ENCODE measurements at regions not wholly inside any gene's neighbourhood (a gene's known extent, or its start where the extent isn't known, plus 50 kb on each side); places are given as distances from the start of the nearest gene placed in this dataset.

GRCh38 chrX:16451334-16451733, 198.6 kb upstream of the S100G start:
- DNase-seq = no peak

GRCh38 chrX:16454926-16455325, 195.0 kb upstream of the S100G start:
- no peak for DNase-seq

DNA sequence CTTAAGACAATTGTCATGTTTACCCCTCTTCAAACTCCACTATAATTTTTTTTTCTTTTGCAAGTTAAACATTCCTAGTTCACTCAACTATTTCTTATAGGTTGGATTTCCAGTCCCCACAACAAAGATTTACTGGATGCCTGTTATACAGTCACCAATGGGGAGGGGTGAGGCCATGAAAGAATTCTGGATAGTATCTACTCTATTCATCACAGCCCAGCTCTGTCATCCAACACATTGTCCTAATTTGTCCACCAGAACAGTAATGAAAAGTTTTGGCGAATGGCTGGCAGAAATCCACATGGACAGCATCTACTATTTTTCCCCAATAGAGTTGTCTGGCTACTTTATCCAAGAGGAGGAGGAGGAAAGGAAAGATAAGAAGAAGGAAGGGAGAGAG, 192.7 kb upstream of the S100G start:
- no peak for DNase-seq

DNA sequence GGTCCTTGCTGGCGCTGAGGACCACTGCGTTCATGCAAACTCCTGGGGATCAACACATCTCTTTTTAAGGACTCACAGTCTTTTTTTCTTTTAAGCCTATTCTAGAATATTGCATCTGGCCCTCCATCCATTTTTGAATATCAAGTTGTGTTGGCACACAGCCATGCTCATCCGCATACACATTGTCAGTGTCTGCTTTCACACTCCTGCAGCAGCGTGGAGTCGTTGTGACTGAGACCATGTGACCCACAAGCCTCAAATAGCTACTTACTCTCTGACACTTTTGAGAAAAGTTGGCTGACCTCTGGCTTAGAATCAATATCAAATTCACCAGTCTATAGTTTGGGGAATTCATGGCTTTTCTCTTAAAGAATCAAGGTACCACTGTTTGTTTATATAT, 191.8 kb upstream of the S100G start:
- no peak for DNase-seq

DNA sequence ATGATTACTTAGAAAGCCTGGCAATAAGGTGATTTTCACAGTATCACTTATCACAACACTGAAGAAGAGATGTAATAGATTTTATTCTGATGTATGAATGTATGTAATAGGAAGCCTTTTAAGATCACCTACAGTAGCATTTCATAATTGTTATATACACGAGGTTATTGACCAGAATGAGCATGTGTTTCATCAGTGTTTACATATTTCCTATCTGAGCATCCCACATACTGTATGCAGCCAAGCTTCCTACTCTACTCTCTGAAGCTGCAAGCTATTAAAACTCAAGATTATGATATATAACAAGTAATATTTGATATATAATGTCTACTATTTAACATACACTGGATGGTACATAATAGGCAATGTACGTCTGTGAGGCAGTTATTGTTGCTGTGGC, 190.9 kb upstream of the S100G start:
- DNase-seq = no peak

- no peak for DNase-seq
Measured at GRCh38 chrX:16461968-16462367, 188.0 kb upstream of the S100G start.

DNA sequence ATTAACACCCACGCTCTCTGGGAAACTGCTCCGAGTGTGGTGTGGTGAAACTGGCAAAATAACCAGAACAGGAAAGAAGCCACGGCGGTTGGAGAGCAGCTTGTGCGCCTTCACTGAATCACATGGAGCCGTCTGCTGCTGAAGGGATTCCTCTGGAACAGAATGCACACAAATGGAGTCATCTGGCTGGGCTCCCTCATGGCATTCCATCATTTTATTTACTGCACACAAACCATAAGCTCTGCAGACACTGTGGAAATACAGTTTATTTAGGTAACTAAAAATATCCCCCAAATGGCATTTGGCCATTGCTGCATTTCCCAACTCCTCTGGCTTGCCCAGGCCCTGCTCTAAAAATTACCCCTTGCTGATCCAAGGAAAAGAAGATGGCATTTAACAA, 187.0 kb upstream of the S100G start:
- DNase-seq = peak; percentile 45

DNA sequence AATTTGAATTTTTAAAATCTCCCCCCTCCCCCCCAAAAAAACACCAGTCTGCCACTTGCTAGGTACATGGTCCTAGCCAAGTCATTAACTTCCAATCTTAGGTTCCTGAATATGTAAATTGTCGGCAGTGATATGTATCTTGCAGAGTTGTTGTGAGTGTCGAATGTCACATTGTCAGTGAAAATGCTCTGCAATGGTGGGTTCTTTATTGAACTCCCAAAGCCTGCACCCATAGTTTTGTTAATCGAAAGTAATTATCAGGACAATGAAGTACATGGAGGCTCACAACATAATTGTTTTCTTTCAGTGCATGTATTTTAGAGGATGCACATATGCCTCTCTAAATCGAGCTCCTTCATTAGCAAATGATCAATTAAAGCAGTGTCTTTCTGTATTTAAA, 185.6 kb upstream of the S100G start:
- no peak for DNase-seq

DNA sequence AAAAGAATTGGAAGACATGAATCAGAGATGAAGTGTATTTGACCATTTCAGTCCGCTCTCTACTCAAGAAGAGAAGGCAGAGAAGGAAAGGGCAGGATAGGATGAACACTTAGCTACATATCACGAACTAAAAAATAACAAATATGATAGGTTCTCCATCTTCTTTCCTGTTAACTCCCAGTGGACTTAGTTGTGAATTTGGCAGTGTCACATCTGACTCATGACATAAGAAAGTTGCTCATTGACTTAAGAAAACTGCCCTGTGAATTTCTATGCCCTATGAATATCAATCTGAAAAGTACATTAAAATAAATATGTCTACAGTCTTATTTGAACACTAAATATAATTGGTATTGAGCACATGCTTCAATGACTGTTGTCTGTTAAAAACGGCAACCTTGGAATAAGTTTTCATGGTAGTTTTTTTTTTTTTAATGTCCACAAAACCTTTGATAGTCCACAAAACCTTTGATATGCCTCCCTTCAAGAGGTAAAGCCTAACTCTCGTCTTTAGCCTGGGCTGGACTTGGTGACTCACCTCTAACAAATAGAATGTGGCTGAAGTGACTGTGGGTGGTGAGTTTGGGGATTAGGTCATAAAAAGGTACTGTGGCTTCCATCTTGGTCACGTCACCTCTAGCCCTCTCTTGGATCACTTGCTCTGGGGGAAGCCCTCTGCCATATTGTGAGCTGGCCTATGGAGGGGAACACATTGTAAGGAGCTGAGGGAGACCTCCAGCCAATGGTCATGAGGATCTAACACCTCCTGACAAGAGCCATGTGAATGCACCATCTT, 184.7 kb upstream of the S100G start:
- DNase-seq = no peak

DNA sequence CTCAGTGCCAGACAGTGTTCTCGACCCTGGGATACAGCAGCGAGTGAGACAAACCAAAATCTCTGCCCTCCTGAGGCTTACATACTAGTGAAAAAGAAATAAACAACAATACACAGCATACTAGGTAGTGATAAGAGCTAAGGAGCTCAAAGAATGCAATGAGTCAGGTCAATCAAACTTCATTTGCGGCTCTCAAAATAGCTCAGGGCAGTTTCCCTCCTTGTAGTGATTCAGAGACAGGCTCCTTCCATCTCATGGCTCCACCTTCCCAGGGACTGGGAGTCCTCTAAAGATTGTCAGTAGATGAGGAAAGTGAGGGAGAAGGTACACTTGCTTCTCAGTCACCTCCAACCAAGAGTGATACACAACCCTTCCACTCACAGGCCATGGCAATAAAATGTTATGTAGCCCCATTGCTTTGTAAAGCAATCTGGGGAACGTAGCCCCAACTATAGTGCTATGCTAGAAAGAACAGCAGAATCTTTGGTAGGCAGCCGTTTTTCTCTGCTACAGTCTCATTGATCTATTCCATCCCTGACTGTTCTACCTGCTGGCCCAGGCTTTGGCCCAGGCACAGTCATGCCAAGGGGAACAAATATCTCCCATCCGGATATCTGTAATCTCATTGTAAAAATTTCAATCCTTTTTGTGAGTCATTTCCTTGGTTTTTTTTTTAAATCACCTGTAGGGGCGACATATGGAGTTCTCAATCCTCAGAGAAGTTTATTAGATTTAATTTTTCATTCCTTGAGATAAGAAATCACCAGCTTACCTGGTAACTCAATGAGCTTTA, 183.1 kb upstream of the S100G start:
- peak; percentile 73 for DNase-seq

DNA sequence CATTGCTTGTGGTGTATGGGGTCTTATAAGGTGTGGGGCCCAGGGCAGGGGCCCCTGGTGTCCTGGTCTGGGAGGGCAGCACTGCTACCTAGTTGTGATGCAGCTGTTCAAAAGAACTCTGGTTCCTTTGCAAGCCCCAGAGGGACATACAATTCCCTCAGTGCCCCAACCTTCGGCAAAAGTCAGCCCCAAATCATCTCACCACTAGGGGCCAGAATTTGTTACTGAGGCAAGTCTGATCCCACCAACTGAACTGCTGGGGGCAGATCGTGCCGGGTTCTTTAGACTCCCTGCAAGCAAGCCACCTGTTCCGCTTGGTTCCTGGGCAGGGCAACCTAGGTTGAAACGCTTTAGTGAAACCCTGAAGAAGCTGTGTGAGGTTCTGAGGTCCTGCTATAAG, 180.1 kb upstream of the S100G start:
- no peak for DNase-seq

DNA sequence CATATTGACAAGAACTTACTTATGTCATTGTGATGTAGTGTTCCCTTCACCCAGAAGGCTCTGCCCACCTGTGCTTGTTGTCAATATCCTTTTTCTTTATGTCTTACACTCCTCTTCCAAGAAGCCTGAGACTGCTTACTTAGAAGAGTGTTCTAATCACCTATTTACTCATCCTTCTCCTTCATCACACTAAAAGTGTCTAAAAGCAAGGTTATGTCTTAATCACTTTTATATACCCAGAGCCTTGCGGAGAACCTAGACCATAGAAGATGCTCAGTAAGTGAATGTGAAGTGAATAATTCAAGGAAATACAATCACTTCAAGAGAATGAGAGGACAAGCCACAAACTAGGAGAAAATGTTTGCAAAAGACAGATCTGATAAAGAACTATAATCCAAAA, 177.6 kb upstream of the S100G start:
- DNase-seq = no peak

DNA sequence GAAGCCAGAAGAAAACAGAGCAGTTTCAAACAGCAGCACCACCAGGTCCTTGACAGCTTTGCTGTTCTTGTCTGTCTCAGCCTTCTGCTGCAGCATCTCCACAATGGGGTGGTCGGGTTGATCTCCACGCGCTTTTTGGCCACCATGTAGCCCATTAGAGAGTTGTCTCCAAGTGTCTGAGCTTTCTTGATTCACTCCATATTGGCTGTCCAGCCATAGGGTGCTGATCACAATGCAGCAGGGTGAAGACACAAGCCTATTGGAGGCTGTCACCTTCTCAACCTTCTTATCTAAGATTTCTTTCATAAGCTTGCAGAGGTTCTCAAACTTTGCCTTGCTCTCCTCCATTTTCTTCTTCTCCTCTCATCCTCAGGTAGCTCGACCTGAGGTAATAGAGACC, 175.4 kb upstream of the S100G start:
- DNase-seq = no peak

DNA sequence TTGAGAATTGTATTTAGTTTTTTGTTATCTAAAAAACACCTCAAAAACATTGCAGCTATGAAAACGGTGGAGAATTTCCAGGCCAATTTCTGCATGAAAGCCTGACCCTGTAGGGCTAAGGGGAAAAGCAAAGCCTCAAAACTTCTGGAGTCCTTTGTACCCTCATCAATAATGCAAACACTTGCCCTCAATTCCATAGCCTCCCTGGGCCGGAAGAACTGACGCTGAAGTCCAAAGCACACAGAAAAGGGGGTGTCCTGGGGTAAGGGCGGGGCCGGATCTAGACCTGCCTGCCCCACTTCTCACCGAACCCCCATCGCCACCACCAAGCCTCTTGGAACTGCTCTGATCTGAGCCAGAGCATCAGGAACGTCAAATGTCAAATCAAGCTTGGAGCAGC, 173.9 kb upstream of the S100G start:
- DNase-seq = no peak

DNA sequence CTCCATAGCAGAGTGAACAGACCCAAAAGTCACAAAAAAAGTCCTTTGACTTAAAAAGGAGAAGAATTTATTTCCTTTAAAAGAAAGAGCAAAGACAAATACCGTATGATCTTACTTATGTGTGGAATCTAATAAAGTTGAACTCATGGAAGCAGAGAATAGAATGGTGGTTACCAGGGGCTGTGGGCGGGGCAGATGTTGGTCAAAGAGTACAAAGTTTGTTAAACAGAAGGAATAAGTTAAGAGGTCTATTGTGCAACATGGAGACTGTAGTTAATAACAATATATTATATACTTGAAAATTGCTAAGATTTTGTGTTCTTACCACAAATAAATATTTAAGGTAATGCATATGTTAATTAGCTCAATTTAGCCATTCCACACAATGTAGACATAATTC, 173.3 kb upstream of the S100G start:
- DNase-seq = no peak

DNA sequence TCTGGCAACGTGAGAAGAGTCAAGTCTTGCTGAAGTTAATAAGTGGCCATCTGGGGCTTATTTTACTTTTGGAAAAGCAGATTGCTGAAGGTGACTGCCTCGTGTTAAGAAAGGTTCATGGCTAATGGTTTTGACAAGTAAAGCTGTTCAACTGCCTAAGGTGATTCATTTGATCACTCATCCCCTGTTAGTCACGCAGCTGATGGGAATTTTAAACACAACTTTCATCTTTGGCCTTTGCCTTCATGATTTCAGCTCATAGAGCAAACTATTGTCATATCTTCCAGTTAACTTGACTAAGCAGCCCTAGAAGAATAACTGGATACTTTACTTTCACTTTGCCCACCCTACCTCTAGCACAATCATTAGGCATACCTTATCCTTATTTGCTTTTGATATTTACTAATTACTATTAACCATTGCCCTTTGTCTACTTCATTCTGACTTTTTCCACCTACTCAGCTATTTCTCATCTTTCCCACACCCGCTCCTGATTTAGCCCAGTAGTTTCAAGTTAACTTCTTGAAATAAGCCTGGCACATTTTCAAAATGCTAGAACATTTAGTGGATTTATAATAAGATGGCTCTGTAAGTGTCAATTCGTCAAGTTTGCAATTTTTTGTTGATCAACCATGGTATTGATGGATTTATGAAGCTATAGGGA, 170.6 kb upstream of the S100G start:
- peak; percentile 62 for DNase-seq

GRCh38 chrX:16480049-16480448, 169.9 kb upstream of the S100G start:
- no peak for DNase-seq

GRCh38 chrX:16484338-16484737, 165.6 kb upstream of the S100G start:
- peak; percentile 85 for DNase-seq

DNA sequence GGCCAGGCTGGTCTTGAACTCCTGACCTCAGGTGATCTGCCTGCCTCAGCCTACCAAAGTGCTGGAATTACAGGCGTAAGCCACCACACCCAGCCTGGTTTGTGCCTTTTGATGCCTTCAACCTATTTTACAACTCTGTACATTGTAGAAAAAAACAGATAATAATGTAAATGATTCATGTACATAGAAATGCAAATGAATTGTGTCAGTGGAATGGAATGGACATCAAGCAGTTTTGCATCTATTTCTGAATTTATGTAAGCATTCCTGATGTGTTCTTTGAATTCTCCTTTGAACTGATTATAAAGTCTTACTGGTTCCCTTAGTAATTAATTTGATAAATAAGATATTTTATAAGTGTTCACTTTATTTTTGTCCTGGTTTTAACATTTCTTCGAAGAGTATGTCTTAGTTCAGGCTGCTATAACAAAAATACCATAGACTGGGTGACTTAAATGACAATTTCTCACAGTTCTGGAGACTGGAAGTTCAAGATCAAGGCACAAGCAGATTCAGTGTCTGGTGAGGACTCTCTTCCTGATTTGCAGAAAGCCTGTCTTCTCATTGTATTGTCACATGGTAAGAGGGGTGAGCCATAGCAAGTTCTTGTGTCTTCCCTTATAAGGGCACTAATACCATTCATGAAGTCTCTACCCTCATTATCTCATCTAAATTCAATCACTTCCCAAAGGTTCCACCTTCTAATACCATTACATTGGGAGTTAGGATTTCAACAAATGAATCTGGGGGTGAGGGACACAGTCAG, 162.2 kb upstream of the S100G start:
- peak; percentile 50 for DNase-seq

DNA sequence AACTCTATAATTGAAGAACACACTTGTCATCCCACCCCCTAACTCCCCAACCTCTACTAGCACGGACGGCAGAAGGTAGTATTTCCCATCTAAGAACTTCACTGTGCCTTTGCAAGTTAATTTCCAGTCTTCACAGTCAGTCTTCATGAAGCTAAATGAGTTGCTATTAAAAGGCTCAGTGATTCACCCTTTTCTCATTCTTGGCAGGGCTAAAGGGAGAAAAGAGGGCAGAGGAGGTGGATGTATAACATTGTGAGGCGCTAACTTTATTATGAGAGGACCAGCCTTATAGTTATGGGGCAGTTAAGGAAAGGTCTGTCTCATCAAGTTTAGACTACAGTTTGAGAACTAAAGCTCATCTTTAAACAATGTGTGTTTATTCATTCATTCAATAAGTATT, 161.0 kb upstream of the S100G start:
- no peak for DNase-seq

DNA sequence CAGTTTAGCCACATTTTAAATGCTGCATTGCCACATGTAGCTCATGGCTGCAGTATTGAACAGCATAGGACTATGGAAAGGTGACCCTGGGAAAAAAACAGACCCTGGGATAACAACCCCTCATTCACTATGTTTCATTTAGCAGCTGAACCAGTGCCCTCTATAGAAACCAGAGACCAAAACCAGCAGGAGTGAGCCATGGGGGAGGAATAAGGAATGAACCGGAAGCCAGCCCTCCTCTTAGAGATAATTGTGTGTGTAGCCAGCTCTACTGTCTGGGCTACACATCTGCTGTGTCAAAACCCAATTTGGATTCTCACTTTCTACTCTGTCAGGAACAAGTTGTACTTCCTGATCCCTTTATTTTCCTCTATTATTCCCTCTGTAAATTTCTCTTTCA, 158.5 kb upstream of the S100G start:
- no peak for DNase-seq

DNA sequence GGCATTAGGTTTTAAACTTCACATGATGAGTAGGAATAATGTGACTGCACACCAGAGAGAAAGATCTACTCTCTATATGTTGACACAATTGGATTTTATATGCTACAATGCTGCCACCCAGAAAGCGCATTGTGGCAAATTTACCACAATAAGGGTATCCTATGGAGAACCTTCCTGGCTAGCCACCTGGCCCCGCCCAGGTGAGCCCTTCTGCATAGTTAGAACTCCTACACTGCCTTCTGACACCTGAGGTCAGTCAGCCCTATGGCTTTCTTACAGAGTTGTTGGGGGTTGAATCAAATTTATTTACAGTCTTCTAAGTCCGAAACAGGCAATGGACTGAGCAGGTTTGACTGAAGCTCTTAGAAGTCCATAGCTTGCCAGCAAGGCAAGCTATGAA, 153.8 kb upstream of the S100G start:
- DNase-seq = no peak
